Endothelial cell of umbilical vein (primary cell): ENCODE measurements at regions not wholly inside any gene's neighbourhood (a gene's known extent, or its start where the extent isn't known, plus 50 kb on each side); places are given as distances from the start of the nearest gene placed in this dataset.

Experiments
- BruUV-seq: library from RNA; stranded (reverse); fragments of 400-500 nt; replicated peaks from 2 replicates; lab custom pipeline; 2021; lab: Mats Ljungman, UMichigan
- CTCF ChIA-PET: fragments of 300-600, 350-600 bp; sonication (Branson Sonifier 250); formaldehyde crosslinking; loops from one replicate; lab custom pipeline; 2021; ENCODE audit warnings: antibody characterized with exemption, inconsistent platforms; lab: Charles Lee
- POLR2A ChIA-PET: fragments of 300-600, 350-600 bp; sonication (Branson Sonifier 250); formaldehyde crosslinking; loops from one replicate; lab custom pipeline; 2021; ENCODE audit warnings: antibody characterized with exemption, inconsistent platforms; lab: Charles Lee
- DNase-seq: peaks from one replicate; pipeline ENCODE4 v3.0.0-alpha.2; 2011; ENCODE audit warnings: low read depth, low spot score
- FAIRE-seq: peaks from 2 replicates; lab custom pipeline; 2011; peaks lifted over from hg19 to GRCh38; lab: Jason Lieb, UNC
- H2AFZ ChIP-seq: 2 replicates; pipeline ENCODE4 v1.6.0; 2012; ENCODE audit warnings: low read depth, low read length, control low read depth, inconsistent platforms
- H3K27ac ChIP-seq: 2 replicates; pipeline ENCODE4 v1.5.1; 2011; ENCODE audit warnings: low read depth, mild to moderate bottlenecking, control low read depth, low read length, moderate library complexity; ENCODE audit not compliant: insufficient read depth
- H3K27me3 ChIP-seq, 2 experiments: 2 replicates each; pipeline versions ENCODE4 v1.6.0 to v1.6.1; 2011; ENCODE audit warnings: low read length in 2 of 2, mixed read lengths in 1 of 2; ENCODE audit not compliant: control insufficient read depth in 2 of 2, insufficient read depth in 2 of 2
- H3K36me3 ChIP-seq, 2 experiments: 2 replicates in 1 of 2; 3 replicates in 1 of 2; pipeline ENCODE4 v1.5.1; 2011; ENCODE audit warnings: low read length in 2 of 2, mild to moderate bottlenecking in 1 of 2, moderate library complexity in 1 of 2; ENCODE audit not compliant: control insufficient read depth in 2 of 2, insufficient read depth in 2 of 2; ENCODE audit errors: extremely low read depth in 1 of 2
- H3K4me1 ChIP-seq: 3 replicates; pipeline ENCODE4 v1.5.1; 2011; ENCODE audit warnings: mild to moderate bottlenecking, low read length; ENCODE audit not compliant: control insufficient read depth, insufficient read depth; ENCODE audit errors: extremely low read depth
- H3K4me2 ChIP-seq: 2 replicates; pipeline ENCODE4 v1.6.1; 2011; ENCODE audit warnings: low read length, control low read depth, mixed read lengths; ENCODE audit not compliant: insufficient read depth
- H3K4me3 ChIP-seq, 3 experiments: fragments of 200-600 bp in 1 of 3; sonication (generic), shearing (Covaris generic) in 1 of 3; replicated peaks in 1 of 3; 2 replicates each; pipeline ENCODE4 v1.5.1; 2011 to 2016; ENCODE audit warnings: control low read depth in 3 of 3, low read length in 3 of 3, mild to moderate bottlenecking in 2 of 3, inconsistent platforms in 1 of 3, low read depth in 1 of 3, moderate library complexity in 1 of 3; ENCODE audit not compliant: insufficient read depth in 1 of 3
- H3K79me2 ChIP-seq: 2 replicates; pipeline ENCODE4 v1.6.0; 2012; ENCODE audit warnings: low read length, inconsistent platforms; ENCODE audit not compliant: control insufficient read depth, insufficient read depth
- H3K9ac ChIP-seq: replicated peaks from 2 replicates; pipeline ENCODE3; 2011; ENCODE audit warnings: low read length, control low read depth; ENCODE audit not compliant: insufficient read depth; ENCODE audit errors: extremely low read depth
- H3K9me1 ChIP-seq: replicated peaks from 3 replicates; pipeline ENCODE4 v1.6.0; 2011; ENCODE audit warnings: mild to moderate bottlenecking, low read length; ENCODE audit not compliant: control insufficient read depth, insufficient read depth; ENCODE audit errors: extremely low read depth
- H3K9me3 ChIP-seq: replicated peaks from 2 replicates; pipeline ENCODE4 v1.5.1; 2012; ENCODE audit warnings: low read length, inconsistent platforms; ENCODE audit not compliant: control insufficient read depth, insufficient read depth
- H4K20me1 ChIP-seq: replicated peaks from 2 replicates; pipeline ENCODE3; 2011; ENCODE audit warnings: mild to moderate bottlenecking, low read length; ENCODE audit not compliant: control insufficient read depth, insufficient read depth; ENCODE audit errors: extremely low read depth
- EZH2 ChIP-seq: IDR thresholded peaks from 2 replicates; pipeline ENCODE4 v1.6.1; 2012; ENCODE audit warnings: borderline replicate concordance, low read depth, mild to moderate bottlenecking, moderate library complexity, low read length, inconsistent platforms; ENCODE audit not compliant: severe bottlenecking
- FOS ChIP-seq: IDR thresholded peaks from 2 replicates; pipeline ENCODE4 v1.6.1; 2011; ENCODE audit warnings: mild to moderate bottlenecking, low read length, moderate library complexity, borderline replicate concordance; ENCODE audit not compliant: insufficient read depth
- GATA2 ChIP-seq: IDR thresholded peaks from 2 replicates; pipeline ENCODE4 v1.7.0; 2011; ENCODE audit warnings: low read depth, mild to moderate bottlenecking, moderate library complexity, mixed read lengths, low read length; ENCODE audit not compliant: insufficient read length, insufficient read depth
- JUN ChIP-seq: IDR thresholded peaks from 2 replicates; pipeline ENCODE4 v1.6.1; 2011; ENCODE audit warnings: borderline replicate concordance, low read depth; ENCODE audit not compliant: insufficient read length, insufficient read depth
- MAX ChIP-seq: IDR thresholded peaks from 2 replicates; pipeline ENCODE4 v1.6.1; 2011; ENCODE audit not compliant: insufficient read depth, insufficient read length
- MYC ChIP-seq: IDR thresholded peaks from one replicate; pipeline ENCODE4 v1.6.1; 2011; ENCODE audit warnings: mild to moderate bottlenecking, low read depth, low read length
- POLR2A ChIP-seq: IDR thresholded peaks from 2 replicates; pipeline ENCODE4 v1.6.1; 2012; ENCODE audit warnings: low read depth, mild to moderate bottlenecking, control low read depth, low read length
- POLR2AphosphoS5 ChIP-seq: IDR thresholded peaks from 2 replicates; pipeline ENCODE4 v1.6.1; 2012; ENCODE audit warnings: low read depth, mild to moderate bottlenecking, control low read depth, low read length, moderate library complexity; ENCODE audit not compliant: insufficient read depth
- dilution Hi-C: fragments of 300-500 bp; cut with MboI; formaldehyde crosslinking; loops from one replicate; pipeline ENCODE4 v1.15.0; 2019; ENCODE audit warnings: low sequenced_read_pairs; ENCODE audit not compliant: extremely low pct_ligation_motif_present
- intact Hi-C: fragments of 100-400 bp; cut with micrococcal nuclease; formaldehyde crosslinking; loops from one replicate; pipeline ENCODE4 v1.10.0; 2022
- TF ChIP-seq, protein P1 (sequence below), 2 donors: IDR thresholded peaks; 1 replicate in 1 of 2; 2 replicates in 1 of 2; pipeline ENCODE4 v1.5.1; 2011; ENCODE audit warnings: low read length in 2 of 2, mild to moderate bottlenecking in 2 of 2, moderate library complexity in 2 of 2, control low read depth in 1 of 2, inconsistent platforms in 1 of 2, low read depth in 1 of 2; ENCODE audit not compliant: insufficient read depth in 1 of 2; ENCODE audit errors: extremely low read depth in 1 of 2

GRCh38 chr3:132916096-132916495 is 122.1 kb upstream of the TMEM108 start:
- Histone ChIP-seq H3K4me2 (no peak overlapping the region), H3K27ac (no peak overlapping the region), H3K4me3 (no peak overlapping the region), H3K79me2 (no peaks in the 10 kb centered on the region), H2AFZ (no peak overlapping the region), H3K9me3 (no peaks in the 10 kb centered on the region), H4K20me1 (no peaks in the 10 kb centered on the region), H3K4me1 (no peaks in the 10 kb centered on the region), H3K27me3 (peaks cover 0 to 2% of the 10 kb centered on the region in 2 experiments), H3K9me1 (no peaks in the 10 kb centered on the region), H3K36me3 (no peaks in the 10 kb centered on the region), H3K9ac (no peak overlapping the region)
- TF ChIP-seq FOS (no peak), MYC (no peak), EZH2 (no peak), POLR2AphosphoS5 (no peak), JUN (no peak), GATA2 (no peak), POLR2A (no peak), MAX (no peak)
- TF ChIP-seq, protein P1, sequence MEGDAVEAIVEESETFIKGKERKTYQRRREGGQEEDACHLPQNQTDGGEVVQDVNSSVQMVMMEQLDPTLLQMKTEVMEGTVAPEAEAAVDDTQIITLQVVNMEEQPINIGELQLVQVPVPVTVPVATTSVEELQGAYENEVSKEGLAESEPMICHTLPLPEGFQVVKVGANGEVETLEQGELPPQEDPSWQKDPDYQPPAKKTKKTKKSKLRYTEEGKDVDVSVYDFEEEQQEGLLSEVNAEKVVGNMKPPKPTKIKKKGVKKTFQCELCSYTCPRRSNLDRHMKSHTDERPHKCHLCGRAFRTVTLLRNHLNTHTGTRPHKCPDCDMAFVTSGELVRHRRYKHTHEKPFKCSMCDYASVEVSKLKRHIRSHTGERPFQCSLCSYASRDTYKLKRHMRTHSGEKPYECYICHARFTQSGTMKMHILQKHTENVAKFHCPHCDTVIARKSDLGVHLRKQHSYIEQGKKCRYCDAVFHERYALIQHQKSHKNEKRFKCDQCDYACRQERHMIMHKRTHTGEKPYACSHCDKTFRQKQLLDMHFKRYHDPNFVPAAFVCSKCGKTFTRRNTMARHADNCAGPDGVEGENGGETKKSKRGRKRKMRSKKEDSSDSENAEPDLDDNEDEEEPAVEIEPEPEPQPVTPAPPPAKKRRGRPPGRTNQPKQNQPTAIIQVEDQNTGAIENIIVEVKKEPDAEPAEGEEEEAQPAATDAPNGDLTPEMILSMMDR (IDR thresholded peaks at IDR 0.05; ENCODE audit: extremely low read depth in 1 of 2, insufficient read depth in 1 of 2, low read depth in 1 of 2, low read length in 2 of 2): no peak
- BruUV-seq: no TSS peak
- FAIRE-seq (no peak), DNase-seq (no peak)
- dilution Hi-C loops: no loop called here
- POLR2A ChIA-PET: no interaction called here
- CTCF ChIA-PET: no interaction called here
- intact Hi-C loops: no loop called here
